ENCODE measurements at regions not wholly inside any gene's neighbourhood (a gene's known extent, or its start where the extent isn't known, plus 50 kb on each side); places are given as distances from the start of the nearest gene placed in this dataset.

DNA sequence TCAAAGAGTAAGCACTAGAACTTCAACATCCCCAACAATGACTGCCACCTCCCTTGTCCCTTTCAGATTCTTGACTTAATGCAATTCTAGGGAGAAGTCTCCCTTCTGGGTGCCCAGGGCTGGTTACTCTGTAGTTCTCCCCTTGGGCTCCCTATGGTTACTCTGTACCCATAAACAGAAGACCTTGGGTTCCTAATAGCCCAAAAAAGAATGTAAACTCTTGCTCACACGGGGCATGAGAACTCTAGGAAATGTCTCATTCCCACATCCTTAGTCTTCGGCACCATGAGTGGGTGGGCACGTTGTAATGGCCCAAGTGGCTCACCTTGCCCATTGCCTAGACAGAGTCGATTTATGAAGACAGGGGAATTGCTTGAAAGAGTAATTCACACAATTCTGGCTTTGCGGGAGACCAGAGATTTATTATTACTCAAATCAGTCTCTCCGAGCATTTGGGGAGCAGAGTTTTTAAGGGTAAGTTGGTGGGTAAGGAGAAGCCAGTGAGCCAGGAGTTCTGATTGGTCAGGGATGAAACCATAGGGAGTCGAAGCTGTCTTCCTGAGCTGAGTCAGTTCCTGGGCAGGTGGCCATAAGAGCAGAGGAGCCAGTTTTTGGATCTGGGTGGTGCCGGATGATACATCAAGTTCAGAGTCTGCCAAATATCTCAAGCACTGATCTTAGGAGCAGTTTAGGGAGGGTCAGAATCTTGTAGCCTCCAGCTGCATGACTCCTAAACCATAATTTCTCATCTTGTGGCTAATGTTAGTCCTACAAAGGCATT is 61.2 kb upstream of the SIRPG start:
- Mint-ChIP-seq H3K4me3 (ENCODE audit: unreplicated experiment) (peak overlapping the region; percentile 4), H3K27ac (ENCODE audit: low read depth, unreplicated experiment) (peak overlapping the region; percentile 37), H3K27me3 (ENCODE audit: insufficient read depth, unreplicated experiment) (no peaks in the 10 kb centered on the region), H3K9me3 (ENCODE audit: unreplicated experiment) (no peaks in the 10 kb centered on the region), H3K4me1 (ENCODE audit: insufficient read depth, unreplicated experiment) (peaks cover 22% of the 10 kb centered on the region), H3K36me3 (ENCODE audit: insufficient read depth, unreplicated experiment) (no peaks in the 10 kb centered on the region)
- ChIA-PET POLR2A (interaction anchor here (1.0 to 2.6 kb wide), 12 partner anchors 9 to 327 kb away, joined by 3 to 14 read pairs (median 4); no protein-coding TSS in a partner anchor), CTCF (interaction anchor here (0.6 to 2.9 kb wide), 9 partner anchors 12 to 477 kb away, joined by 3 to 15 read pairs (median 3); no protein-coding TSS in a partner anchor)
- intact Hi-C loops (cut with micrococcal nuclease): loop anchor here (5.0 kb wide), 1 partner anchor 44 kb away; no protein-coding TSS in a partner anchor
- TF ChIP-seq, protein P1, sequence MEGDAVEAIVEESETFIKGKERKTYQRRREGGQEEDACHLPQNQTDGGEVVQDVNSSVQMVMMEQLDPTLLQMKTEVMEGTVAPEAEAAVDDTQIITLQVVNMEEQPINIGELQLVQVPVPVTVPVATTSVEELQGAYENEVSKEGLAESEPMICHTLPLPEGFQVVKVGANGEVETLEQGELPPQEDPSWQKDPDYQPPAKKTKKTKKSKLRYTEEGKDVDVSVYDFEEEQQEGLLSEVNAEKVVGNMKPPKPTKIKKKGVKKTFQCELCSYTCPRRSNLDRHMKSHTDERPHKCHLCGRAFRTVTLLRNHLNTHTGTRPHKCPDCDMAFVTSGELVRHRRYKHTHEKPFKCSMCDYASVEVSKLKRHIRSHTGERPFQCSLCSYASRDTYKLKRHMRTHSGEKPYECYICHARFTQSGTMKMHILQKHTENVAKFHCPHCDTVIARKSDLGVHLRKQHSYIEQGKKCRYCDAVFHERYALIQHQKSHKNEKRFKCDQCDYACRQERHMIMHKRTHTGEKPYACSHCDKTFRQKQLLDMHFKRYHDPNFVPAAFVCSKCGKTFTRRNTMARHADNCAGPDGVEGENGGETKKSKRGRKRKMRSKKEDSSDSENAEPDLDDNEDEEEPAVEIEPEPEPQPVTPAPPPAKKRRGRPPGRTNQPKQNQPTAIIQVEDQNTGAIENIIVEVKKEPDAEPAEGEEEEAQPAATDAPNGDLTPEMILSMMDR (IDR thresholded peaks at IDR 0.05; ENCODE audit: unreplicated experiment): no peak
- DNase-seq (ENCODE audit: unreplicated experiment): peak; percentile 98
- BruUV-seq (replicated peaks): no TSS peak

DNA sequence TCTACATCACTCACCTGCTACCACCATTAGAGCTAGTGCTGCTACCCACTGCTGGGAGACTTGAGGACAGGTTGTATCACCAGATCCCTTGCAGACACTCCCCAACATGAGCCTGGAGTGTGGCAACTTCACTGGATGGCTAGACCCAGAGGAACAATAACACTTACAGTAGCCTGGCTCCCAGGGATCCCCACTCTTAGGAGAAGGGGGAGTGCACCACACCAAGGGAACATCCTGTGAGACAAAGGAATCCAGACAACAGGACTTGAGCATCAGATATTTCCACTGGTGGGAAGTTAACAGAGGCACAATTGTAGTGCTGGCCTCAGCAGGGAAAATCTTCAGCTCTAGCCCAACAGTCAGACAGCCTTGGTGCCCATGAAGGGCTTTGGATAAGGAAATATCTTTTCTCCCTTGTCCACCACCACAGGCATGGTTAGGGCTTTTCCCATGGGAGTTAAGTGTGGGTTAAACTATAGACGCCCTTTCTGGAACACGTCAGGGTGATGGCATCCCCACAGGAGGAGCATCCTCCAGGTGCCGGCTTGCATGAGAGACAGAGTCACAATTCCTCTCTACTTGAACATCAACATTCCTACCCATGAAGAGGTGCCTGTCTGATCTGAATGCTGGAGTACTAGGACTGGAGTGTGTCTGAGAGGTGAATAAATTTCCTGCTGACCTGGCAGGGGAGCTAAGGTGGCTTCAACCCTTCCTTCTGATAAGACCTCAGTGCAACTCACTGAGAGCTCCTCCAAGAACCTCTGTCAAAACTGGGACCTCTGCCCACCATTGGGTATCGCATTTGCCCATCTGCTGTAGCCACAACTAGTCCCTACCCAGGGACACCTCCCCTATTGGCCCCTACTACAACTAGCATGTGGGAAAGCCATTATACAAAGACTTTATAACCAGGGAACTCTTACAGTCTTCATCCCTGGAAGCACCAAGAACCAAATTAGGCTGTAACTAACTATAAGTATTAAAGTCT is 55.4 kb upstream of the SIRPG start:
- DNase-seq (ENCODE audit: unreplicated experiment): no peak
- no peaks in the 10 kb centered on the region for H3K9me3 Mint-ChIP-seq (ENCODE audit: unreplicated experiment)
- ChIA-PET POLR2A (interaction anchor here (0.6 kb wide), 1 partner anchor 386 kb away, joined by 3 read pairs; no protein-coding TSS in a partner anchor), CTCF (interaction anchor here (0.7 to 1.5 kb wide), 3 partner anchors 204 to 865 kb away, joined by 3 read pairs; no protein-coding TSS in a partner anchor)
- H3K4me1 Mint-ChIP-seq (ENCODE audit: insufficient read depth, unreplicated experiment): no peaks in the 10 kb centered on the region
- H3K27me3 Mint-ChIP-seq (ENCODE audit: insufficient read depth, unreplicated experiment): no peaks in the 10 kb centered on the region
- TF ChIP-seq, protein P1 (IDR thresholded peaks at IDR 0.05; ENCODE audit: unreplicated experiment): no peak
- no peak overlapping the region for H3K4me3 Mint-ChIP-seq (ENCODE audit: unreplicated experiment)
- BruUV-seq (replicated peaks): no TSS peak
- no peak overlapping the region for H3K27ac Mint-ChIP-seq (ENCODE audit: low read depth, unreplicated experiment)
- intact Hi-C loops (cut with micrococcal nuclease): no loop called here
- no peaks in the 10 kb centered on the region for H3K36me3 Mint-ChIP-seq (ENCODE audit: insufficient read depth, unreplicated experiment)

GRCh38 chr20:1711826-1712601 is 54.4 kb upstream of the SIRPG start:
- Mint-ChIP-seq H3K36me3 (ENCODE audit: insufficient read depth, unreplicated experiment) (no peaks in the 10 kb centered on the region), H3K9me3 (ENCODE audit: unreplicated experiment) (no peaks in the 10 kb centered on the region), H3K4me1 (ENCODE audit: insufficient read depth, unreplicated experiment) (no peaks in the 10 kb centered on the region), H3K27ac (ENCODE audit: low read depth, unreplicated experiment) (no peak overlapping the region), H3K27me3 (ENCODE audit: insufficient read depth, unreplicated experiment) (no peaks in the 10 kb centered on the region), H3K4me3 (ENCODE audit: unreplicated experiment) (no peak overlapping the region)
- no peak for DNase-seq (ENCODE audit: unreplicated experiment)
- BruUV-seq (replicated peaks): no TSS peak
- TF ChIP-seq, protein P1 (IDR thresholded peaks at IDR 0.05; ENCODE audit: unreplicated experiment): no peak
- ChIA-PET POLR2A (no interaction called here), CTCF (interaction anchor here (0.7 kb wide), 1 partner anchor 843 kb away, joined by 3 read pairs; no protein-coding TSS in a partner anchor)
- intact Hi-C loops (cut with micrococcal nuclease): no loop called here

All from MCF 10A (cell line).